Endothelial cell of umbilical vein (primary cell): ENCODE measurements at regions not wholly inside any gene's neighbourhood (a gene's known extent, or its start where the extent isn't known, plus 50 kb on each side); places are given as distances from the start of the nearest gene placed in this dataset.
"Not testable (repeated sequence)": the region's sequence is repeated elsewhere in the genome, so short reads cannot be mapped to it uniquely, and the experiment has no call there.

ENCODE experiments used
- BruUV-seq: library from RNA; stranded (reverse); fragments of 400-500 nt; replicated peaks from 2 replicates; lab custom pipeline; 2021; lab: Mats Ljungman, UMichigan
- CTCF ChIA-PET: fragments of 300-600, 350-600 bp; sonication (Branson Sonifier 250); formaldehyde crosslinking; loops from one replicate; lab custom pipeline; 2021; ENCODE audit warnings: antibody characterized with exemption, inconsistent platforms; lab: Charles Lee
- POLR2A ChIA-PET: fragments of 300-600, 350-600 bp; sonication (Branson Sonifier 250); formaldehyde crosslinking; loops from one replicate; lab custom pipeline; 2021; ENCODE audit warnings: antibody characterized with exemption, inconsistent platforms; lab: Charles Lee
- DNase-seq: peaks from one replicate; pipeline ENCODE4 v3.0.0-alpha.2; 2011; ENCODE audit warnings: low read depth, low spot score
- FAIRE-seq: peaks from 2 replicates; lab custom pipeline; 2011; peaks lifted over from hg19 to GRCh38; lab: Jason Lieb, UNC
- H2AFZ ChIP-seq: 2 replicates; pipeline ENCODE4 v1.6.0; 2012; ENCODE audit warnings: low read depth, low read length, control low read depth, inconsistent platforms
- H3K27ac ChIP-seq: 2 replicates; pipeline ENCODE4 v1.5.1; 2011; ENCODE audit warnings: low read depth, mild to moderate bottlenecking, control low read depth, low read length, moderate library complexity; ENCODE audit not compliant: insufficient read depth
- H3K27me3 ChIP-seq, 2 experiments: 2 replicates each; pipeline versions ENCODE4 v1.6.0 to v1.6.1; 2011; ENCODE audit warnings: low read length in 2 of 2, mixed read lengths in 1 of 2; ENCODE audit not compliant: control insufficient read depth in 2 of 2, insufficient read depth in 2 of 2
- H3K36me3 ChIP-seq, 2 experiments: 2 replicates in 1 of 2; 3 replicates in 1 of 2; pipeline ENCODE4 v1.5.1; 2011; ENCODE audit warnings: low read length in 2 of 2, mild to moderate bottlenecking in 1 of 2, moderate library complexity in 1 of 2; ENCODE audit not compliant: control insufficient read depth in 2 of 2, insufficient read depth in 2 of 2; ENCODE audit errors: extremely low read depth in 1 of 2
- H3K4me1 ChIP-seq: 3 replicates; pipeline ENCODE4 v1.5.1; 2011; ENCODE audit warnings: mild to moderate bottlenecking, low read length; ENCODE audit not compliant: control insufficient read depth, insufficient read depth; ENCODE audit errors: extremely low read depth
- H3K4me2 ChIP-seq: 2 replicates; pipeline ENCODE4 v1.6.1; 2011; ENCODE audit warnings: low read length, control low read depth, mixed read lengths; ENCODE audit not compliant: insufficient read depth
- H3K4me3 ChIP-seq, 3 experiments: fragments of 200-600 bp in 1 of 3; sonication (generic), shearing (Covaris generic) in 1 of 3; replicated peaks in 1 of 3; 2 replicates each; pipeline ENCODE4 v1.5.1; 2011 to 2016; ENCODE audit warnings: control low read depth in 3 of 3, low read length in 3 of 3, mild to moderate bottlenecking in 2 of 3, inconsistent platforms in 1 of 3, low read depth in 1 of 3, moderate library complexity in 1 of 3; ENCODE audit not compliant: insufficient read depth in 1 of 3
- H3K79me2 ChIP-seq: 2 replicates; pipeline ENCODE4 v1.6.0; 2012; ENCODE audit warnings: low read length, inconsistent platforms; ENCODE audit not compliant: control insufficient read depth, insufficient read depth
- H3K9ac ChIP-seq: replicated peaks from 2 replicates; pipeline ENCODE3; 2011; ENCODE audit warnings: low read length, control low read depth; ENCODE audit not compliant: insufficient read depth; ENCODE audit errors: extremely low read depth
- H3K9me1 ChIP-seq: replicated peaks from 3 replicates; pipeline ENCODE4 v1.6.0; 2011; ENCODE audit warnings: mild to moderate bottlenecking, low read length; ENCODE audit not compliant: control insufficient read depth, insufficient read depth; ENCODE audit errors: extremely low read depth
- H3K9me3 ChIP-seq: replicated peaks from 2 replicates; pipeline ENCODE4 v1.5.1; 2012; ENCODE audit warnings: low read length, inconsistent platforms; ENCODE audit not compliant: control insufficient read depth, insufficient read depth
- H4K20me1 ChIP-seq: replicated peaks from 2 replicates; pipeline ENCODE3; 2011; ENCODE audit warnings: mild to moderate bottlenecking, low read length; ENCODE audit not compliant: control insufficient read depth, insufficient read depth; ENCODE audit errors: extremely low read depth
- CTCF ChIP-seq, 2 donors: IDR thresholded peaks; 1 replicate in 1 of 2; 2 replicates in 1 of 2; pipeline ENCODE4 v1.5.1; 2011; ENCODE audit warnings: low read length in 2 of 2, mild to moderate bottlenecking in 2 of 2, moderate library complexity in 2 of 2, control low read depth in 1 of 2, inconsistent platforms in 1 of 2, low read depth in 1 of 2; ENCODE audit not compliant: insufficient read depth in 1 of 2; ENCODE audit errors: extremely low read depth in 1 of 2
- EZH2 ChIP-seq: IDR thresholded peaks from 2 replicates; pipeline ENCODE4 v1.6.1; 2012; ENCODE audit warnings: borderline replicate concordance, low read depth, mild to moderate bottlenecking, moderate library complexity, low read length, inconsistent platforms; ENCODE audit not compliant: severe bottlenecking
- FOS ChIP-seq: IDR thresholded peaks from 2 replicates; pipeline ENCODE4 v1.6.1; 2011; ENCODE audit warnings: mild to moderate bottlenecking, low read length, moderate library complexity, borderline replicate concordance; ENCODE audit not compliant: insufficient read depth
- GATA2 ChIP-seq: IDR thresholded peaks from 2 replicates; pipeline ENCODE4 v1.7.0; 2011; ENCODE audit warnings: low read depth, mild to moderate bottlenecking, moderate library complexity, mixed read lengths, low read length; ENCODE audit not compliant: insufficient read length, insufficient read depth
- JUN ChIP-seq: IDR thresholded peaks from 2 replicates; pipeline ENCODE4 v1.6.1; 2011; ENCODE audit warnings: borderline replicate concordance, low read depth; ENCODE audit not compliant: insufficient read length, insufficient read depth
- MAX ChIP-seq: IDR thresholded peaks from 2 replicates; pipeline ENCODE4 v1.6.1; 2011; ENCODE audit not compliant: insufficient read depth, insufficient read length
- MYC ChIP-seq: IDR thresholded peaks from one replicate; pipeline ENCODE4 v1.6.1; 2011; ENCODE audit warnings: mild to moderate bottlenecking, low read depth, low read length
- POLR2A ChIP-seq: IDR thresholded peaks from 2 replicates; pipeline ENCODE4 v1.6.1; 2012; ENCODE audit warnings: low read depth, mild to moderate bottlenecking, control low read depth, low read length
- POLR2AphosphoS5 ChIP-seq: IDR thresholded peaks from 2 replicates; pipeline ENCODE4 v1.6.1; 2012; ENCODE audit warnings: low read depth, mild to moderate bottlenecking, control low read depth, low read length, moderate library complexity; ENCODE audit not compliant: insufficient read depth
- dilution Hi-C: fragments of 300-500 bp; cut with MboI; formaldehyde crosslinking; loops from one replicate; pipeline ENCODE4 v1.15.0; 2019; ENCODE audit warnings: low sequenced_read_pairs; ENCODE audit not compliant: extremely low pct_ligation_motif_present
- intact Hi-C: fragments of 100-400 bp; cut with micrococcal nuclease; formaldehyde crosslinking; loops from one replicate; pipeline ENCODE4 v1.10.0; 2022

- BruUV-seq = no TSS peak
- TF ChIP-seq MAX (no peak), GATA2 (no peak), POLR2AphosphoS5 (no peak), EZH2 (no peak), POLR2A (no peak), JUN (no peak), FOS (no peak), CTCF (IDR thresholded peaks at IDR 0.05; ENCODE audit: extremely low read depth in 1 of 2, insufficient read depth in 1 of 2, low read depth in 1 of 2, low read length in 2 of 2) (no peak), MYC (no peak)
- Histone ChIP-seq H3K4me1 (no peaks in the 10 kb centered on the region), H3K4me2 (no peak overlapping the region), H3K27ac (no peak overlapping the region), H3K4me3 (no peak overlapping the region), H4K20me1 (no peaks in the 10 kb centered on the region), H3K9me3 (no peaks in the 10 kb centered on the region), H3K9ac (no peak overlapping the region), H3K36me3 (no peaks in the 10 kb centered on the region), H3K79me2 (no peaks in the 10 kb centered on the region), H2AFZ (no peak overlapping the region), H3K9me1 (no peaks in the 10 kb centered on the region), H3K27me3 (peaks cover 25 to 30% of the 10 kb centered on the region in 2 experiments)
- ChIA-PET CTCF (no interaction called here), POLR2A (no interaction called here)
- DNase-seq (no peak), FAIRE-seq (no peak)
- intact Hi-C loops (no loop called here), dilution Hi-C loops (no loop called here)
Measured at GRCh38 chr13:20305587-20305986, 73.5 kb upstream of the GJB6 start.

- H4K20me1 ChIP-seq, CTCF ChIA-PET, dilution Hi-C loops, FAIRE-seq, DNase-seq, H3K4me3 ChIP-seq, intact Hi-C loops, H3K36me3 ChIP-seq, H3K4me1 ChIP-seq, H3K79me2 ChIP-seq, H2AFZ ChIP-seq, H3K9me1 ChIP-seq, POLR2A ChIA-PET, H3K27ac ChIP-seq, H3K9ac ChIP-seq, BruUV-seq, H3K4me2 ChIP-seq, H3K9me3 ChIP-seq: not testable (repeated sequence)
- peaks cover 32 to 38% of the 10 kb centered on the region in 2 experiments for H3K27me3 ChIP-seq
Measured at GRCh38 chr13:20304061-20304460, 71.9 kb upstream of the GJB6 start.
